Ishikawa (cell line): ENCODE measurements at regions not wholly inside any gene's neighbourhood (a gene's known extent, or its start where the extent isn't known, plus 50 kb on each side); places are given as distances from the start of the nearest gene placed in this dataset.

ENCODE experiments used
- CEBPB ChIP-seq: IDR thresholded peaks from 2 replicates; pipeline ENCODE4 v1.6.1; 2012
- EGR1 ChIP-seq: IDR thresholded peaks from 2 replicates; pipeline ENCODE4 v1.6.1; 2012
- EP300 ChIP-seq: IDR thresholded peaks from 2 replicates; pipeline ENCODE4 v1.6.1; 2012; ENCODE audit warnings: borderline replicate concordance
- FOXM1 ChIP-seq: IDR thresholded peaks from 2 replicates; pipeline ENCODE4 v1.6.1; 2012; ENCODE audit warnings: low read depth, borderline replicate concordance
- NFIC ChIP-seq: IDR thresholded peaks from 2 replicates; pipeline ENCODE4 v1.6.1; 2012
- RAD21 ChIP-seq: IDR thresholded peaks from 2 replicates; pipeline ENCODE4 v1.6.1; 2012; ENCODE audit warnings: low read depth
- TAF1 ChIP-seq: IDR thresholded peaks from 2 replicates; pipeline ENCODE4 v1.6.1; 2012; ENCODE audit warnings: low read depth, mild to moderate bottlenecking
- TCF12 ChIP-seq: IDR thresholded peaks from 2 replicates; pipeline ENCODE4 v1.6.1; 2012; ENCODE audit warnings: low read depth
- TEAD4 ChIP-seq: IDR thresholded peaks from 2 replicates; pipeline ENCODE4 v1.6.1; 2012
- YY1 ChIP-seq: IDR thresholded peaks from 2 replicates; pipeline ENCODE4 v1.6.1; 2012; ENCODE audit warnings: low read depth
- ZBTB7A ChIP-seq: IDR thresholded peaks from 2 replicates; pipeline ENCODE4 v1.6.1; 2012; ENCODE audit warnings: low read depth
- TF ChIP-seq, protein P1 (sequence below): IDR thresholded peaks from 2 replicates; pipeline ENCODE4 v1.6.1; 2012
- TF ChIP-seq, protein P2 (sequence below): IDR thresholded peaks from 2 replicates; pipeline ENCODE4 v1.6.1; 2012; ENCODE audit warnings: low read depth, mild to moderate bottlenecking

DNA sequence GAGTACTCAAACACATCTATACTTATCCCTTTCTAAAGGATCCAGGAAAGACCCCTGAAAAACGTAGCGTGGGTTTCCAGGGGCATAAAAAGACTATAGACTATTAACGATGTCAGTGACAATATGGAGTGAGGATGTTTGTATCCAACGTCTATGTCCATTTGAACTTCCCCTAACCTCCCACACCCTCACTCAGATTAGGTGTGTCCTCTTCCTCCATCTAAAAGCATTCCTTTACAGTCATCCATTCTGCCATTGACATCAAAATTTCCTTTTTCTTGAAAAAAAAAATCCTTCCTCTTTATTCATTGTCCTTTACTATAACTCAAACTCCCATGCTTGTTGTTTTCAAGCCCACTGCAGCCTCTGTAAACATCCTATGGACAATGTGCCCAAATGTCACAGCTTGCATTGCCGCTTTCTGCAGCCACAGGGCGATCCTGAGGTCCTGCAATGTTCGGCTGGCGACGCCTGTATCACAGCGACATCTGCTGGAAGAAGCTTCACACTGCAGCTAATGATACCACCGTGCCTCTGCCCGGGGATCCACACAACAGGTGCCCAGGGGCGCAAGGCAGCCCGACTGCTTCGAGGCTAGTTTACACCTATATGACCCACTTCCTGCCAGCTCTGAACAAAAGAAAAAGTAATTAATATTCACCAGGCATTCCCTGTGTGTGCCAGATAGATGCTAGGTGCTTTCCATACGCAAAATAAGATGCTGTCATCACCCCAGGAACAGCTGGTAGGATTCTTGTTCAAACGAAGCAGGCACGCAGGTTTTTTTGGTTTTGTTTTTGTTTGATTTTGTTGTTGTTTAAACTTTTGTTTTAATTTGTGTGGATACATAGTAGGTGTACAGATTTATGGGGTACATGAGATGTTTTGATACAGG, 267.9 kb upstream of the GHITM start:
- TF ChIP-seq YY1: 0 out of 2 replicates have a peak, but pooled peaks have one; percentile 22
- TF ChIP-seq FOXM1: no peak
- peak; percentile 93 for TF ChIP-seq RAD21
- TF ChIP-seq, protein P1, sequence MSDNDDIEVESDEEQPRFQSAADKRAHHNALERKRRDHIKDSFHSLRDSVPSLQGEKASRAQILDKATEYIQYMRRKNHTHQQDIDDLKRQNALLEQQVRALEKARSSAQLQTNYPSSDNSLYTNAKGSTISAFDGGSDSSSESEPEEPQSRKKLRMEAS: no peak
- 0 out of 2 replicates have a peak, but pooled peaks have one; percentile 17 for TF ChIP-seq TEAD4
- TF ChIP-seq ZBTB7A: no peak
- no peak for TF ChIP-seq CEBPB
- TF ChIP-seq EP300: no peak
- TF ChIP-seq EGR1: no peak
- TF ChIP-seq TCF12: no peak
- TF ChIP-seq, protein P2, sequence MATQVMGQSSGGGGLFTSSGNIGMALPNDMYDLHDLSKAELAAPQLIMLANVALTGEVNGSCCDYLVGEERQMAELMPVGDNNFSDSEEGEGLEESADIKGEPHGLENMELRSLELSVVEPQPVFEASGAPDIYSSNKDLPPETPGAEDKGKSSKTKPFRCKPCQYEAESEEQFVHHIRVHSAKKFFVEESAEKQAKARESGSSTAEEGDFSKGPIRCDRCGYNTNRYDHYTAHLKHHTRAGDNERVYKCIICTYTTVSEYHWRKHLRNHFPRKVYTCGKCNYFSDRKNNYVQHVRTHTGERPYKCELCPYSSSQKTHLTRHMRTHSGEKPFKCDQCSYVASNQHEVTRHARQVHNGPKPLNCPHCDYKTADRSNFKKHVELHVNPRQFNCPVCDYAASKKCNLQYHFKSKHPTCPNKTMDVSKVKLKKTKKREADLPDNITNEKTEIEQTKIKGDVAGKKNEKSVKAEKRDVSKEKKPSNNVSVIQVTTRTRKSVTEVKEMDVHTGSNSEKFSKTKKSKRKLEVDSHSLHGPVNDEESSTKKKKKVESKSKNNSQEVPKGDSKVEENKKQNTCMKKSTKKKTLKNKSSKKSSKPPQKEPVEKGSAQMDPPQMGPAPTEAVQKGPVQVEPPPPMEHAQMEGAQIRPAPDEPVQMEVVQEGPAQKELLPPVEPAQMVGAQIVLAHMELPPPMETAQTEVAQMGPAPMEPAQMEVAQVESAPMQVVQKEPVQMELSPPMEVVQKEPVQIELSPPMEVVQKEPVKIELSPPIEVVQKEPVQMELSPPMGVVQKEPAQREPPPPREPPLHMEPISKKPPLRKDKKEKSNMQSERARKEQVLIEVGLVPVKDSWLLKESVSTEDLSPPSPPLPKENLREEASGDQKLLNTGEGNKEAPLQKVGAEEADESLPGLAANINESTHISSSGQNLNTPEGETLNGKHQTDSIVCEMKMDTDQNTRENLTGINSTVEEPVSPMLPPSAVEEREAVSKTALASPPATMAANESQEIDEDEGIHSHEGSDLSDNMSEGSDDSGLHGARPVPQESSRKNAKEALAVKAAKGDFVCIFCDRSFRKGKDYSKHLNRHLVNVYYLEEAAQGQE: no peak
- TF ChIP-seq TAF1: no peak
- no peak for TF ChIP-seq NFIC
